NOMO-1 treated with DMSO at 0.1 percent for 48 hours (cell line): ENCODE measurements at regions not wholly inside any gene's neighbourhood (a gene's known extent, or its start where the extent isn't known, plus 50 kb on each side); places are given as distances from the start of the nearest gene placed in this dataset.
"Not testable (repeated sequence)": the region's sequence is repeated elsewhere in the genome, so short reads cannot be mapped to it uniquely, and the experiment has no call there.

Experiments
- DNase-seq: peaks from one replicate; lab custom pipeline; 2025; ENCODE audit not compliant: unreplicated experiment; lab: John Stamatoyannopoulos, UW

DNA sequence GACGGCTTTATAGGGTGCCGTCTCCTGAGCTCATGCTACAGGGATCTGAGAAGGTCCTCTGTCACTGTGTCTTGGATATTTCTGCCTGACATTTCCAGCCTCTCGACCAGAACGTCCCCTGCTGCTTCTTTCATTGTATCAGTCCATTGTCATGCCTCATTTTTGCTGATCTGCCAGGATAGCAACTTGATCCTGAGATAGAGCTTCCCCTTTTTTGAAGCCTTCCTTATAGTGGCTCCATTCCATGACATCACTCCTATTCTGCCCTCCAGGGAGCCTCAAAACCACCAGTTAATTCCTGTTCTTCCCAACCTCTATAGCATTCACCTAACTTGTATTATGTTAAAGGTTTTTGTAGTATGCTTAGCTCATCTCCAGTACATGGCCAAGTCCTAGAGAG is 431.8 kb upstream of the NOX3 start:
- no peak for DNase-seq

DNA sequence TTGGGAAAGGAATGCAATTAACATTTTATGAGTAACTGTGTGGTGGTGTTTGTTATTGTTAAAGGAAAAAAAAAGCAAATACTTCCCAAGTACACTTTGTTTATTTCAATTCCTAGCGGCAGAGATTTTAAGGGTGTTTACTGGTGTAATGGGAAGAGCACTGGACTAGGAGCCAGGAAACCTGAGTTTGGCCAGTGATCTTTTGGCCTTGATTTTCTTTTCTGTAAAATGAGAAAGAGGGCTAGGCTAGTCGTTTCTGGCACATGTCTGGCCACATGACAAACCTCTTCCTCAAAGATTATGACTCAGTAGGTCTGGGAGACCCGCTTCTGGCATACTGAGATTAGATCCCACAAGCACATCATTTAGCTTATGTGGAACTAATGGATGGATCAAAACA is 428.1 kb upstream of the NOX3 start:
- DNase-seq = no peak

DNA sequence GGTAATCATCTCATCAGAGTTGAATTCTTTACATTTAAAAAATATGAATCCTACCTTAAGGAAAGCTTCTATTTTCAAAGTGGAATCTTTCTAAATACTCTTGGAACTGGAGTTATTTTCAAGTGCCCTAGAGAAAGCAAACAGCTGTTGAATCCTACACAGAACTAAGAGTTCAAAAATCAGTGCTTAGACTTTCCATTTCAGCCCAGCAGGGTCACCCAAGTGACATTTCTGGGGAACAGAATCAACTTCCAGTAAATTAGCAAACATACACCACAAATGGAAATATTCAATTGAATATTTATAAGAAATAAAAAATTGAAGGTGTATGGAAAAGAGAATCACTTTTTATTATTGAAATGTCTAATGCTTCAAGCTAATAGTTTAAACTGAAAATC is 427.7 kb upstream of the NOX3 start:
- no peak for DNase-seq

- no peak for DNase-seq
Measured at GRCh38 chr6:155882527-155883333, 427.1 kb upstream of the NOX3 start.

- DNase-seq = no peak
Measured at GRCh38 chr6:155881826-155882526, 426.3 kb upstream of the NOX3 start.

GRCh38 chr6:155880900-155881299 is 425.3 kb upstream of the NOX3 start:
- no peak for DNase-seq

GRCh38 chr6:155872961-155873360 is 417.3 kb upstream of the NOX3 start:
- no peak for DNase-seq

- DNase-seq = no peak
Measured at GRCh38 chr6:155867682-155868081, 412.0 kb upstream of the NOX3 start.

DNA sequence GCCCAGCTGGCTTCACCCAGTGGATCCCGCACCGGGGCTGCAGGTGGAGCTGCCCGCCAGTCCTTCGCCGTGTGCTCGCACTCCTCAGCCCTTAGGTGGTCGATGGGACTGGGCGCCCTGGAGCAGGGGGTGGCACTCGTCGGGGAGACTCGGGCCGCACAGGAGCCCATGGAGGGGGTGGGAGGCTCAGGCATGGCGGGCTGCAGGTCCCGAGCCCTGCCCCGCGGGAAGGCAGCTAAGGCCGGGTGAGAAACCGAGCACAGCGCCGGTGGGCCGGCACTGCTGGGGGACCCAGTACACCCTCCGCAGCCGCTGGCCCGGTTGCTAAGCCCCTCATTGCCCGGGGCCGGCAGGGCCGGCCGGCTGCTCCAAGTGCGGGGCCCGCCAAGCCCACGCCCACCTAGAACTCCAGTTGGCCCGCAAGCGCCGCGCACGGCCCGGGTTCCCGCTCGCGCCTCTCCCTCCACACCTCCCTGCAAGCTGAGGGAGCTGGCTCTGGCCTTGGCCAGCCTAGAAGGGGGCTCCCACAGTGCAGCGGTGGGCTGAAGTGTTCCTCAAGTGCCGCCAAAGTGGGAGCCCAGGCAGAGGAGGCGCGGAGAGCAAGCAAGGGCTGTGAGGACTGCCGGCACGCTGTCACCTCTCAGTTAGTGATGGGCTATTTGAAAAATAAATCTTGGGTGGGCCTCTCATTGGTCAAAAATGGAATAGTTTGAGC is 411.2 kb upstream of the NOX3 start:
- not testable (repeated sequence) for DNase-seq

DNA sequence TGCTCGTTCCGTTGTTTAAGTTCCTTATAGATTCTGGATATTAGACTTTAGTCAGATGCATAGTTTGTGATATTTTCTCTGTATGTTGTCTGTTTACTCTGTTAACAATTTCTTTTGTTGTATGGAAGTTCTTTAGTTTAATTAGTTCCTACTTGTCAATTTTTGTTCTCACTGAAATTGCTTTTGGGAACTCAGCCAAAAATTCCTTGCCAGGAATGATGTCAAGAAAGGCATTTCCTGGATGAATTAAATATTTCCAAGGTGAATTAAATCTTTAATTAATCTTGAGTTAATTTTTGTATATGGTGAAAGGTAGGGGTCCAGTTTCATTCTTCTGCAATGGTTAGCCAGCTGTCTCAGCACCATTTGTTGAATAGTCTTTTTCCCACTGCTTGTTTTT is 406.2 kb upstream of the NOX3 start:
- no peak for DNase-seq

DNA sequence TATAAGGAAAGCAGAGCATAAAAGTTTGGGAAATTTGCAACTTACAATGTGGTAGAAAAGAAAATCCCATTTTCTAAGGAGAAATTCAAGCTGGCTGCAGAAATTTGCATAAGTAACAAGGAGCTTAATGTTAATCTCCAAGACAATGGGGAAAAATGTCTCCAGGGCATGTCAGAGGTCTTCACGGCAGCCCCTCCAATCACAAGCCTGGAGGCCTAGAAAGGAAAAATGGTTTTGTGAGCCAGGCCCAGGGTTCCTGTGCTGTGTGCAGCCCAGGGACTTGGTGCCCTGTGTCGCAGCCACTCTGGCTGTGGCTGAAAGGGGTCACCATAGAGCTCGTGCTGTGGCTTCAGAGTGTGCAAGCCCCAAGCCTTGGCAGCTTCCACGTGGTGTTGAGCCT is 403.3 kb upstream of the NOX3 start:
- DNase-seq = not testable (repeated sequence)

GRCh38 chr6:155854787-155855186 is 399.1 kb upstream of the NOX3 start:
- no peak for DNase-seq

DNA sequence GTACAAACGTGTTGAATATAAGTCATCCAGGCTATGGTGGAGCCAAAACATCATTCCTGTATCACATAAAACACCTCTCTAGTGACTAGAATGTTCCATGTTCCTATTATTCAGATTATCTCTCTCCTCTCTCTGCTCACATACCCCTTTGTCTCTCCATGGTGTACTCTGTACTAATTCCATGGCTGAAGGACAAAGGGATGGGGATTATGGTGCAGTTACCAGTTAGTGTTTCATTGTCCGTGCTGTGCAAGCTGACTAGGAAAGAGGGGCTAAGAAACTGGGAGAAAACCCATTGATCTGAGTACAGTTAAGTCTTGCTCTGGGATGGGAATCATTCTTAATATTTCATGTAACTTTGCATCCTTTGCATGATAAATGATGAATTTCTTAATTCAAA is 397.4 kb upstream of the NOX3 start:
- DNase-seq = no peak

GRCh38 chr6:155850408-155850841 is 394.8 kb upstream of the NOX3 start:
- DNase-seq = no peak

DNA sequence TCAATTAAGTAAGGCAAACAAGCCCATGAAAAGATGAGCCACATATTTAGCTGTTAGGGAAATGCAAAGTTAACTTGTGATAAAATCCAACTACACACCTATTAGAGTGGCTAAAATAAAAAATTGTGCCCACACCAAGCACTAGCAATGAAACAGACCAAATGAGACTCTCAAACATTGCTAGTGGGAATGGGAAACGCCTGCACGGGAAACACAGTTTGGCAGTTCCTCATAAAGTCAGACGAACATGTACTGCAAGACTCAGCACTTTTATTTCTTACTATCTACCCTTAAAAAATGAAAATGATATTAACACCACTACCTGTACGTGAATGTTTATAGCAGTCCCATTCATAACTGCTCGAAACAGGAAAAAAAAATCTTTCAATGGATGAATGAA is 392.1 kb upstream of the NOX3 start:
- DNase-seq = no peak

- no peak for DNase-seq
Measured at GRCh38 chr6:155837474-155837873, 381.8 kb upstream of the NOX3 start.

- DNase-seq = no peak
Measured at GRCh38 chr6:155832596-155832995, 377.0 kb upstream of the NOX3 start.

- DNase-seq = no peak
Measured at GRCh38 chr6:155830531-155830930, 374.9 kb upstream of the NOX3 start.

DNA sequence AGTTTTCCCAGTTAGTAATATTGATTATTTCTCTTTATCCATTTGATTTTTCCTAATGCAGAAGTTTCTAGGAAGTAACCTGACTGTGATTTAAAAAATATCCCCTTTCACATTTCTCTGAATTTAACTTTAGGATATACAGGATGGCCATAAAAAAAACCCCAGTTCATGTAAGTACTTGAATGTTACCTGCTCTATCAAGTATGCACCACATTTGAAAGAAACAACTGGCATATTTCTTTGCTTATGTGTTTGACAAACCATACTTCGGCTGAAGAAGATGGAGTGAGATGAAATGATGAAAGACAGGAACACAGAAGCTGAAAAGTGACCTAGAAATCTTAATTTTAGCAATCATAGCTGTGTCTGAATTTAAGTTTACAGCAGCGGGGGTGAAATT is 374.0 kb upstream of the NOX3 start:
- no peak for DNase-seq

DNA sequence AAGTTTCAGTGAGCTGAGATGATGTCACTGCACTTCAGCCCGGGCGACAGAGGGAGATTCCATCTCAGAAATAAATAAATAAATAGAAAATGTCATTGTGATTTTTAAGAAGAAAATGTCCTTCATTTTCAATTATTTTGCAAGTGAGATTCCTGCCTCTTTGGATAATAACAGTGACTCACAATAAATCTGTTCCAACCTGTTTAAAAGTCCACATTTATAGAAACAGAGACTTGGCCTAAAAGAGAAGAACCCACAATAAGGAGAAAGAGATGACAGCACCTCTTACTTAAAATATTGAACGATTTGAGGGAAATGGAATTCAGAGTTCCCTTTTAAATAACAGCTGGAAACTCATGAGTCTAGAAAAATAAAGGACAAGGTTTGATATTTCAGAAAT is 373.4 kb upstream of the NOX3 start:
- no peak for DNase-seq

- DNase-seq = no peak
Measured at GRCh38 chr6:155818698-155819097, 363.1 kb upstream of the NOX3 start.

- no peak for DNase-seq
Measured at GRCh38 chr6:155813548-155813947, 357.9 kb upstream of the NOX3 start.
